Memory B cell (primary cell): ENCODE measurements at regions not wholly inside any gene's neighbourhood (a gene's known extent, or its start where the extent isn't known, plus 50 kb on each side); places are given as distances from the start of the nearest gene placed in this dataset.

ENCODE experiments used
- ATAC-seq: fragments of 150-1000 bp; cut with Tn5 transposase; 2 replicates; pipeline ENCODE4 v1.10.0; 2021; ENCODE audit warnings: low read depth, mild to moderate bottlenecking, moderate library complexity
- DNase-seq, 2 donors: peaks; one replicate each; pipeline ENCODE4 v3.0.0; 2022; ENCODE audit warnings: low spot score in 2 of 2
- H3K27ac Mint-ChIP-seq: one replicate; pipeline ENCODE4 v1.8.0; 2022; ENCODE audit warnings: mild to moderate bottlenecking, moderate library complexity, mixed read lengths
- H3K27me3 Mint-ChIP-seq: one replicate; pipeline ENCODE4 v1.8.0; 2022; ENCODE audit warnings: mixed read lengths
- H3K36me3 Mint-ChIP-seq: one replicate; pipeline ENCODE4 v1.8.0; 2022; ENCODE audit warnings: mild to moderate bottlenecking, mixed read lengths
- H3K4me1 Mint-ChIP-seq: one replicate; pipeline ENCODE4 v1.8.0; 2022; ENCODE audit warnings: mixed read lengths
- H3K4me3 Mint-ChIP-seq: one replicate; pipeline ENCODE4 v1.8.0; 2022; ENCODE audit warnings: mild to moderate bottlenecking, moderate library complexity, mixed read lengths
- H3K9me3 Mint-ChIP-seq: one replicate; pipeline ENCODE4 v1.8.0; 2022; ENCODE audit warnings: mixed read lengths

DNA sequence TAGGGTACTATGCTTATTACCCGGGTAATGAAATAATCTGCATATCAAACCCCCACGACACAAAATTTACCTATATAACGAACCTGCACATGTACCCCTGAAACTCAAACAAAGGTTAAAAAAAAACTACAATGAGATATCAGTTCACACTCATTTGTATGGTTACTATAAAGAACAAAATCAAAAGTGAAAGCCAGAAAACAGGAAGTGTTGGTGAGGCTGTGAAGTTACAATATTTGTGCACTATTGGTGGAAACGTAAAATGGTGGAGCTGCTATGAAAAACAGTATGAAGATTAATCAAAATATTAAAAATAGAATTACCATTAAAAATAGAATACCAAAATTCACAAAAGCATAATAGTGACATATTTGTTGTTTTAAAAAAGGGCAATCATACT, 128.9 kb downstream of the ZIC1 start:
- Mint-ChIP-seq H3K27me3 (no peaks in the 10 kb centered on the region), H3K27ac (no peak overlapping the region), H3K4me3 (peak overlapping the region; percentile 21), H3K36me3 (no peaks in the 10 kb centered on the region), H3K4me1 (peaks cover 5% of the 10 kb centered on the region), H3K9me3 (peaks cover 18% of the 10 kb centered on the region)
- DNase-seq (no peak), ATAC-seq (no peak)

DNA sequence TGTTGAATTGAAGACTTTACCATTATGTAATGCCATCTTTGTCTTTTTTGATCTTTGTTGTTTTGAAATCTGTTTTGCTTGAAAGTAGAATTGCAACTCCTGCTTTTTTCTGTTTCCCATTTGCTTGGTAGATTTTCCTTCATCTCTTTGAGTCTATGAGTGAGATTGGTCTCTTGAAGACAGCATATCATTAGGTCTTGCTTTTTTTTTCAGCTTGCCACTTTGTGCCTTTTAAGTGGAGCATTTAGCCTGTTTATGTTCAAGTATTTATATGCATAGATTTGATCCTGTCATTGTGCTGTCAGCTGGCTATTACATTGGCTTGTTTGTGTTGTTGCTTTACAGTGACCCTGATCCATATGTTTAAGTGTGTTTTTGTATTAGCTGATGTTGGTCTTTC, 131.8 kb downstream of the ZIC1 start:
- no peak overlapping the region for H3K4me3 Mint-ChIP-seq
- no peaks in the 10 kb centered on the region for H3K27me3 Mint-ChIP-seq
- peaks cover 5% of the 10 kb centered on the region for H3K4me1 Mint-ChIP-seq
- no peaks in the 10 kb centered on the region for H3K36me3 Mint-ChIP-seq
- ATAC-seq (no peak), DNase-seq (no peak)
- peaks cover 16% of the 10 kb centered on the region for H3K9me3 Mint-ChIP-seq
- H3K27ac Mint-ChIP-seq = no peak overlapping the region

DNA sequence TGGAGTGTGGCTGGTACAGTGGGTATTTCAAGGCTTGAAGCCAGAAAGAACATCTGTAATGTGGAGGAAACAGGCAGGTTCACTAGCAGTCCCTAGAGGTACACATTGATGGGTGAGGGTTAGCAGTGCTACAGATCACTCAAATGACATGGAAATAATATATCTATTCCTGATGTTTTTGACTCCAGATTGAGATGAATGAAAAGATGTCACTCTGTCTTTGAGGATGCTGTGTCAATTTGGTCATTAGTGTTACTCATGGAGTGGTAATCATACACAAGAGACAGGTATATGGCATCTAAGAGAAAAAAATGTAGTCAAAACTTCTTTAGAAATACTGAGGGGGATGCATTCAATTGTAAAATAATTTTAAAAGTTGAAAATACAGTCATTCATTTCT, 135.1 kb downstream of the ZIC1 start:
- no peak overlapping the region for H3K27ac Mint-ChIP-seq
- H3K9me3 Mint-ChIP-seq = peaks cover 9% of the 10 kb centered on the region
- DNase-seq (no peak), ATAC-seq (no peak)
- H3K4me3 Mint-ChIP-seq = no peak overlapping the region
- no peaks in the 10 kb centered on the region for H3K4me1 Mint-ChIP-seq
- no peaks in the 10 kb centered on the region for H3K36me3 Mint-ChIP-seq
- no peaks in the 10 kb centered on the region for H3K27me3 Mint-ChIP-seq

DNA sequence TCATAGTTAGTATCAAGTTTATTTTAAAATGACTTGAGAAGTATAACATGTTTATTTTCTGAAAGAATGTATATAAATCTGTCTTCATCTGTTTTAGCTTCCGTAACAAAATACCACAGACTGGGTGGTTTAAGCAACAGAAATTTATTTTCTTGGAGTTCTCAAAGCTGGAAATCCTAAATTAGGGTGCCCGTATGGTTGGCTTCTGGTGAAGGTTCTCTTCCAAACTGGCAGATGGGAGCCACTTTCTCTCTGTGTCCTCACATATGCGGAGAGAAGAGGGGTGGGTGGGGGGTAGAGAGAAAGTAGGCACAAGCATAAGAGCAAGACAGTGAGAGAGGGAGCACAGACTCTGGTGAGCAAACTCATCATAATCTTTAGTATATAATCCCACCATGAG, 142.3 kb downstream of the ZIC1 start:
- no peak overlapping the region for H3K27ac Mint-ChIP-seq
- H3K9me3 Mint-ChIP-seq = peaks cover 3% of the 10 kb centered on the region
- no peaks in the 10 kb centered on the region for H3K27me3 Mint-ChIP-seq
- no peak overlapping the region for H3K4me3 Mint-ChIP-seq
- no peaks in the 10 kb centered on the region for H3K36me3 Mint-ChIP-seq
- H3K4me1 Mint-ChIP-seq = no peaks in the 10 kb centered on the region
- ATAC-seq (no peak), DNase-seq (no peak)

DNA sequence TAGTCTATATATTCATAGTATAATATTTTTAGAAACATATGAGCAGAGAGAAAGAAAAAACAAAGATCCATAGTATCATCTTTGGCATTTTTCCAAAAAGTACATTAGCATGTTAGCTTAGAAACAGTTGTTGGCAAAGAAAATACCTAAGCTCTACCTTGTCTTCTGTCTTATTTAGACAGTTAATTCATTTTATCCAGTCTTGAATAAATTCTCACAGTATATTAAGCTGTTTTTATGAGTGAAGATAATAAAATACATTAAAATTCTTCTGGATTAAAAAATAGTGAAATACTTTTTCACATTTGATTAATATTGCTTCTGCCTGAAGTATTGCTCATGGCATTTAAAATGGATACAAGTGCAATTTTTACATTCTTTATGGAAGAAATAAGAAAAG, 145.2 kb downstream of the ZIC1 start:
- no peaks in the 10 kb centered on the region for H3K27me3 Mint-ChIP-seq
- H3K4me3 Mint-ChIP-seq = no peak overlapping the region
- H3K36me3 Mint-ChIP-seq = no peaks in the 10 kb centered on the region
- no peaks in the 10 kb centered on the region for H3K4me1 Mint-ChIP-seq
- no peak for DNase-seq
- no peak overlapping the region for H3K27ac Mint-ChIP-seq
- no peak for ATAC-seq
- H3K9me3 Mint-ChIP-seq = peaks cover 3% of the 10 kb centered on the region

DNA sequence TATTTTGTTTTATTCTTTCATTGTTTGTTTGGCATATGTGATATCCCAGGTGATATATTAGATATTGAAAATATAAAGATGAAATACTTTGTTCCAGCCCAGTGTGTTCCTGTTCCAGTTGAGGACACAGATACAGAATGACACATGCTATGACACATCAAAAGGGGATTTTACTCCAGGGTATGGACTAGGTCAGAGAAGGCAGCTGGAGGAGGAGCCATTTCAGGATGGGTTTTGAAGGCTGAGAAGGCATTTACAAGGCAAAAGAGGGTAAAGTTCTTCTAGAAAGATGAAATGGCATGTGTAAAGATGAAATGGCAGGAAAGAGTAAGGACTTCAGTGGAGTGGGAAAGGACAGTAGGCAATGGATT, 163.8 kb downstream of the ZIC1 start:
- Mint-ChIP-seq H3K9me3 (peaks cover 10% of the 10 kb centered on the region), H3K27ac (no peak overlapping the region), H3K4me1 (no peaks in the 10 kb centered on the region), H3K4me3 (no peak overlapping the region), H3K27me3 (no peaks in the 10 kb centered on the region), H3K36me3 (no peaks in the 10 kb centered on the region)
- ATAC-seq (no peak), DNase-seq (no peak)

DNA sequence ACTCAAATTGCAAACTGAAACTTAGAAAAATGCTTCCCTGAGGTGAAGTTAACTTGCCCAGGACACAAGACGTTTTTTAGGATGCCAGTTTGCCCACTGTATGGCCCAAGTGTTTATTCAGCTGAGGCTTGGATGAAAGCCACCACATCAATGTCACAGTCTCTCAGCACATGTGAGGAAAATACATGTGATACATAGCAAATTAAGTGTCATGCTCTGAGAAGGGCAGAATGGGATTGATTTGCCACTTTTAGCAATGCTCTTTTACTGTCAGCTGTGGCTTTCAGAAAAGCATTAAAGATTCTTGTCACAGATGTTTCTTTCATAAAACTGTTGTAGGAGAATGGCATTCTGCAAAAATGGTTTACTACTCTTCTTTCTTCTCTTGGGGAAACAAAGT, 165.5 kb downstream of the ZIC1 start:
- DNase-seq = no peak
- H3K27me3 Mint-ChIP-seq = no peaks in the 10 kb centered on the region
- no peak for ATAC-seq
- no peak overlapping the region for H3K4me3 Mint-ChIP-seq
- peaks cover 8% of the 10 kb centered on the region for H3K9me3 Mint-ChIP-seq
- no peaks in the 10 kb centered on the region for H3K36me3 Mint-ChIP-seq
- H3K27ac Mint-ChIP-seq = no peak overlapping the region
- H3K4me1 Mint-ChIP-seq = no peaks in the 10 kb centered on the region

DNA sequence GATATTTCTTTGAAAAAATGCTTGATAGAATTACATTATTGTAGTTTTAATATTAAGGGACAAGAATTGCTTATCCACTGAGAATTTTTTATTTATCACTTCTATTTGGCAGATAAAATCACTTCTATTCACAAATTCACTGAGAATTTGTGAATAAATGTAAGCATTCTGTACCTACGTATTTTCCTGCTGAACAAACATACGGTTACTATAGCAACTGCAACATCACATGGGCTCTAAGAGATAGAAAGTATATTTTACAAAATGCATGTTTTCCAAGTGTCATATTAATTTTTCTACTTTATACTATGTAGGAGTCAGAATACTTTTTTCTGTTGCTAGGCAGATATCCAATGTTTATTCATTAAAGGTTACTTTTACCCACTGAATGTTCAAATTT, 166.2 kb downstream of the ZIC1 start:
- ATAC-seq (no peak), DNase-seq (no peak)
- Mint-ChIP-seq H3K36me3 (no peaks in the 10 kb centered on the region), H3K27me3 (no peaks in the 10 kb centered on the region), H3K4me1 (no peaks in the 10 kb centered on the region), H3K27ac (no peak overlapping the region), H3K9me3 (peaks cover 8% of the 10 kb centered on the region), H3K4me3 (no peak overlapping the region)

DNA sequence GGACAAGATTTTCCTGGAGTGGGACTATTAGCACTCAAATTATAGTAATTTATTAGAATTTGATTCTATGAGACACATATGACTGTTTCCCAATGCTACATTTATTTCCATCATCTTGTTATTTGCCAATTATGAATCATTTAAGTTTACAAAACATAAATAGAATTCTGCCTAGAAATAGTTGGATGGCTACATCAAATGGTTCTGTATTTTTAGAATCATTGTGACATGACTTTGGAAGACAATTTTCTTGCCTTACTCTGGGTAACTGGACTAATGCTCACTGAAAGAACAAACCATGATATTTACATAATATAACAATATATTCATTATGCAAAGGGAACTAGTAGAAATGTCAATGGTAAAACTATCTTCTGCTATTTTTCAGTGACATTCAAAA, 173.5 kb downstream of the ZIC1 start:
- no peak for DNase-seq

DNA sequence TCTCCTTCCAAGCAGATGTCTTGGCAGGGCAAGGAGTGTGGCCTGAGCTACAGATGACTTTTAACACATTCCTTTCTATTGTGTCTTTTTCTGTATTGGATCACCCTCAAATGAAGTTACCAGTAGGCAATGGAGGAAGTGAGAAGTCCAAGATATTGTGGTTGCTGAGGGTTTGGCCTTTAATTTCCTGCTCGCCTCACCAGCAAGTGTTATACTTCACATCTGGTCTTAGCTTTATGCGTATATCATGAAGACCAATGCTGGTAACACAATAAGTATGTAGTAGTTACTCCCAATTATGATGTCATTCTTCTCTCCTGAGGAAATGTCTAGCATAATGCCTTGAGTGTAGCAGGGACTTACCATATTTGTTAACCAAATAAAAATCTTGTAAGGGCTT, 179.9 kb downstream of the ZIC1 start:
- no peaks in the 10 kb centered on the region for H3K27me3 Mint-ChIP-seq
- H3K27ac Mint-ChIP-seq = no peak overlapping the region
- ATAC-seq (no peak), DNase-seq (no peak)
- no peaks in the 10 kb centered on the region for H3K4me1 Mint-ChIP-seq
- H3K9me3 Mint-ChIP-seq = no peaks in the 10 kb centered on the region
- no peaks in the 10 kb centered on the region for H3K36me3 Mint-ChIP-seq
- no peak overlapping the region for H3K4me3 Mint-ChIP-seq

More for the DNA sequence above, 173.5 kb downstream of the ZIC1 start:
- H3K4me1 Mint-ChIP-seq = no peaks in the 10 kb centered on the region
- no peaks in the 10 kb centered on the region for H3K36me3 Mint-ChIP-seq
- H3K27ac Mint-ChIP-seq = no peak overlapping the region
- peaks cover 1% of the 10 kb centered on the region for H3K9me3 Mint-ChIP-seq
- no peak overlapping the region for H3K4me3 Mint-ChIP-seq
- no peaks in the 10 kb centered on the region for H3K27me3 Mint-ChIP-seq
- ATAC-seq = no peak

DNA sequence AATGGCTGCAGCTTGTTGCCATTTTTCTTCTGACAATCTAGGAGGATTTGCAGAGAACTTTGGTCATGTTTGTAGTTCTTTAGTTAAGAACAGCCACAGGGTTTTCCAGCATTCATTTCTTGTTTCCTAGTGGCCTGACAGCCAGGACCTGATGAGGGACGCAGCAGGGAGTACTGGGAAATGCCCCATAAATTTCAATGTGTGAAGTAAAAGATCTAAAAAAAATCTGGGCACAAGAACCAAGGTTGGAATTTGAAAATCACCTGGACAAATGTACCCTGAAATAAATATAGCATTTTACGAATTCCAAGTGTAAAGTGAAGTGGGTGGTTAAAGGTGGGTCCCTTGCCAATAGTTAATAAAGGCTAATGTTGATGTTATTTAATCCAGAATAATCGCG, 195.0 kb downstream of the ZIC1 start:
- Mint-ChIP-seq H3K4me3 (no peak overlapping the region), H3K4me1 (no peaks in the 10 kb centered on the region), H3K36me3 (no peaks in the 10 kb centered on the region), H3K27ac (no peak overlapping the region), H3K27me3 (no peaks in the 10 kb centered on the region), H3K9me3 (peaks cover 4% of the 10 kb centered on the region)
- DNase-seq (no peak), ATAC-seq (no peak)

DNA sequence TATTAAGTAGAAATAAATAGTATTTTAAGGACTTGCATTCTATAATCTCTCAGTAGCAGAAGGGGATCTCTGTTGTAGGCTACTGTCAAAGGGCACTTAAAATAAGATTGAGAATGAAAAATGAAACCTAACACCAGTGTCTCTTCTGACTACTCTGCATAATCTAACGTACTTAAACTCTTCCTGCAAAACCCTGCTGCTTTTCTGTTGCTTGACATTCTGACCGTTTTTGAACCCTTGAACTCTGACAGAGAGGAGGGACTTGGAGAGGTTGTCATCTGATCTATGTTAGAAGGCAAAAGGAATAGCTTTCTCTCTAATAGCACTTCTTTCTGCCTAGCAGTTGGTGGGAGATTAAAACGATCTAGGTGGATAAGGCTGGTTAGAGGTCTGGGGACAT, 204.6 kb downstream of the ZIC1 start:
- Mint-ChIP-seq H3K4me3 (no peak overlapping the region), H3K36me3 (no peaks in the 10 kb centered on the region), H3K4me1 (no peaks in the 10 kb centered on the region), H3K27ac (no peak overlapping the region), H3K9me3 (peaks cover 3% of the 10 kb centered on the region), H3K27me3 (no peaks in the 10 kb centered on the region)
- ATAC-seq (no peak), DNase-seq (no peak)

DNA sequence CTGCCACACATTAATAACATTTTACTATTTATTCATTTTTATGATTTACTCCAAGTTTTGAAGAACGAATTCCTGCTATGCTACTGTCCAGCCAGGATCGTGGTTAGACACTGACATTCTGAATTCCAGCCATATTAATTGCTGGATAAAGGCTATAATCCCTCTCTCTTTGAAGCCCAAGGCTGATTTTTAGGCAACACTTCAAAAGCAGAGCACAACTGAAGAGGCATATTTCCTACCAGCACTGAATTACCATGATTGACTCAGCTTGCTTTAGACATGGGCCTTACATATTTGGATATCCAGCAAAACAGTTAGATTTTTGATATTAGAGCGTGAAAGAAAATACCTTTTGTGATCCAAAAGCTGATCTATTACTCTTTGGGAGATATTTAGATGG, 205.0 kb downstream of the ZIC1 start:
- no peaks in the 10 kb centered on the region for H3K27me3 Mint-ChIP-seq
- H3K9me3 Mint-ChIP-seq = peaks cover 3% of the 10 kb centered on the region
- no peak overlapping the region for H3K27ac Mint-ChIP-seq
- DNase-seq (no peak), ATAC-seq (no peak)
- no peaks in the 10 kb centered on the region for H3K36me3 Mint-ChIP-seq
- H3K4me3 Mint-ChIP-seq = no peak overlapping the region
- no peaks in the 10 kb centered on the region for H3K4me1 Mint-ChIP-seq

DNA sequence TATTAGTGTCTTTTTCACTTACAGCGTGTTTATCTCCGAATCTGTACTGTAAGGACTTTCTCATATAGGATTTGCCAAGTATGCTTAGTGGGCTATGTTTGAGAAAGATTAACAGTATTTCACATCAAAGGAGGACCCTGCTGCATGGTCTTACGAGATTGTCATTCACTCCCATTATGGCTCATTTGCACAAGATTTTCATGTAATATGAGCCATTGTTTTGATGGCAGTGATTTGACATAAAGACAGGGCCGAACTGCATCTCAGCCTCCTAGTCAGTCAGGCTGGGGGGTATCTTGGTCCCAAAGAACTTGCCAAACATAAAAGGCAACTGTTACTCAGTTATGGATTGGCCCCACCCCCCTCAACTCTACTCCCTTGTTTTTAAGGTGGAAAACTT, 205.9 kb downstream of the ZIC1 start:
- no peak for ATAC-seq
- no peak for DNase-seq
- no peaks in the 10 kb centered on the region for H3K27me3 Mint-ChIP-seq
- no peaks in the 10 kb centered on the region for H3K36me3 Mint-ChIP-seq
- no peak overlapping the region for H3K27ac Mint-ChIP-seq
- H3K4me3 Mint-ChIP-seq = no peak overlapping the region
- H3K4me1 Mint-ChIP-seq = no peaks in the 10 kb centered on the region
- peaks cover 3% of the 10 kb centered on the region for H3K9me3 Mint-ChIP-seq

DNA sequence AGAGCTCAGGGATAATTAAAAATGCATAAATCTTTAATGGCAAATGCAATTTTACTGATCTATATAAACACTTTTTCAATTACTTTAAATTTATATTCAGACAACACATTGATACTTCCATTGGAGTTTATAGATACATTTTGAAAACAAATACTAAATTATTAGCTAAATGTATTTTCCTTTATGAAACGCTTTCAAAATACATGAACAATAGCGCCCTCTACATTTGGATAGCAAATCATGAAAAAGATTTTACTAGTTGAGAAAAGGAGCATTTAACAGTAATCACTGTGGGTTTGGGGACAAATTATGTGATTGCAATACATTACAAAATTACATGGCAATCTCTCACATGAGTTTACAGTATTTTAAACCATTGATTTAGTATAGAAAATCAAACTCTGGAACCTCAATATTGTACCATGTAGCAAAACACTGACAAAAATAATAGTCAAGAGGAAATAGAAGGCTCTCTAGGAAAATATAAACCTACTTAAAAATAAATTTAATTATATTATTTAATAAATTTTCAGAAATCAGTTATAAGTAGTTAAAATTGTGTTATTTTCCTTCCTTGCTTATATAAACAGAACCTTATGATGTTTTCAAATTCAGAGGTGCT, 207.9 kb downstream of the ZIC1 start:
- Mint-ChIP-seq H3K9me3 (no peaks in the 10 kb centered on the region), H3K4me1 (no peaks in the 10 kb centered on the region), H3K27me3 (no peaks in the 10 kb centered on the region), H3K4me3 (no peak overlapping the region), H3K36me3 (no peaks in the 10 kb centered on the region), H3K27ac (no peak overlapping the region)
- DNase-seq (no peak), ATAC-seq (no peak)
